Lung (tissue), 11 donors: ENCODE measurements at regions not wholly inside any gene's neighbourhood (a gene's known extent, or its start where the extent isn't known, plus 50 kb on each side); places are given as distances from the start of the nearest gene placed in this dataset.

ENCODE experiments used
- ATAC-seq: fragments of 200-7000 bp; cut with Tn5 transposase; one replicate; pipeline ENCODE4 v1.9.1; 2020; ENCODE audit warnings: moderate number of reproducible peaks; ENCODE audit not compliant: insufficient read depth, low FRiP score
- DNase-seq, 3 donors: peaks; one replicate each; pipeline ENCODE4 v3.0.0-alpha.2; 2013 to 2017
- H3K27ac ChIP-seq, 2 donors: one replicate each; pipeline ENCODE4 v1.5.1; 2013; ENCODE audit warnings: mild to moderate bottlenecking in 2 of 2, moderate library complexity in 2 of 2, control low read depth in 1 of 2, inconsistent platforms in 1 of 2, low read depth in 1 of 2, low read length in 1 of 2
- H3K27me3 ChIP-seq, 3 donors: one replicate each; pipeline ENCODE4 v1.5.1; 2013; ENCODE audit warnings: low read length in 2 of 3; ENCODE audit not compliant: control insufficient read depth in 3 of 3, insufficient read depth in 3 of 3
- H3K36me3 ChIP-seq, 4 donors: one replicate each; pipeline ENCODE4 v1.5.1; 2013; ENCODE audit warnings: low read length in 4 of 4, mild to moderate bottlenecking in 1 of 4, moderate library complexity in 1 of 4; ENCODE audit not compliant: control insufficient read depth in 4 of 4, insufficient read depth in 4 of 4
- H3K4me1 ChIP-seq, 5 donors: one replicate each; pipeline ENCODE4 v1.5.1; 2013; ENCODE audit warnings: low read length in 5 of 5, mild to moderate bottlenecking in 2 of 5, moderate library complexity in 1 of 5; ENCODE audit not compliant: control insufficient read depth in 5 of 5, insufficient read depth in 5 of 5
- H3K4me3 ChIP-seq: one replicate; pipeline ENCODE4 v1.5.1; 2013; ENCODE audit warnings: mild to moderate bottlenecking, control low read depth, moderate library complexity
- H3K9ac ChIP-seq, 2 donors: one replicate each; pipeline ENCODE4 v1.5.1; 2013; ENCODE audit warnings: low read length in 2 of 2, control low read depth in 1 of 2; ENCODE audit not compliant: insufficient read depth in 1 of 2
- H3K9me3 ChIP-seq, 4 donors: one replicate each; pipeline ENCODE4 v1.5.1; 2013; ENCODE audit warnings: low read length in 3 of 4, mild to moderate bottlenecking in 1 of 4, moderate library complexity in 1 of 4; ENCODE audit not compliant: control insufficient read depth in 4 of 4, insufficient read depth in 3 of 4
- CTCF ChIP-seq: IDR thresholded peaks from 2 replicates; pipeline ENCODE4 v1.5.1; 2012; ENCODE audit warnings: mild to moderate bottlenecking; ENCODE audit errors: control extremely low read depth, extremely low read depth
- WGBS, 2 donors: extraction: QIAGEN DNeasy Blood & Tissue Kit; methylation state at CpG; one replicate each; pipeline ENCODE4 v1.1.7; 2013; 5-methylcytosine and 5-hydroxymethylcytosine counted together
- donor health status: control.
- donor health status: control.
- donor health status: Bipolar disorder and iron deficiency.
- donor health status: healthy.
- donor health status: DM: yes; HTN: yes; CAD: no.

GRCh38 chr20:56989516-56989915 lies 276.9 kb downstream of the BMP7 start:
- peaks cover 0 to 4% (median 0%) of the 10 kb centered on the region in 3 donors for H3K27me3 ChIP-seq
- WGBS, 2 donors = 85 to 88% methylated on average over 3 of the region's 3 CpGs
- H3K4me3 ChIP-seq = no peak overlapping the region
- H3K36me3 ChIP-seq = no peaks in the 10 kb centered on the region
- no peak for TF ChIP-seq CTCF
- no peak overlapping the region for H3K27ac ChIP-seq
- no peak for DNase-seq
- H3K4me1 ChIP-seq = peaks cover 0 to 3% (median 0%) of the 10 kb centered on the region in 5 donors
- no peak overlapping the region for H3K9ac ChIP-seq
- no peak for ATAC-seq
- peaks cover 0 to 8% (median 5%) of the 10 kb centered on the region in 4 donors for H3K9me3 ChIP-seq

GRCh38 chr20:56993020-56993559 lies 273.4 kb downstream of the BMP7 start:
- no peak for TF ChIP-seq CTCF
- Histone ChIP-seq H3K4me3 (no peak overlapping the region), H3K27ac (no peak overlapping the region), H3K4me1 (peaks cover 0 to 3% (median 0%) of the 10 kb centered on the region in 5 donors), H3K9me3 (peaks cover 0 to 3% (median 0%) of the 10 kb centered on the region in 4 donors), H3K9ac (no peak overlapping the region), H3K36me3 (no peaks in the 10 kb centered on the region), H3K27me3 (peaks cover 0 to 4% (median 0%) of the 10 kb centered on the region in 3 donors)
- ATAC-seq = no peak
- DNase-seq = no peak
- WGBS, 2 donors = 84 to 91% methylated on average over 3 of the region's 3 CpGs

DNA sequence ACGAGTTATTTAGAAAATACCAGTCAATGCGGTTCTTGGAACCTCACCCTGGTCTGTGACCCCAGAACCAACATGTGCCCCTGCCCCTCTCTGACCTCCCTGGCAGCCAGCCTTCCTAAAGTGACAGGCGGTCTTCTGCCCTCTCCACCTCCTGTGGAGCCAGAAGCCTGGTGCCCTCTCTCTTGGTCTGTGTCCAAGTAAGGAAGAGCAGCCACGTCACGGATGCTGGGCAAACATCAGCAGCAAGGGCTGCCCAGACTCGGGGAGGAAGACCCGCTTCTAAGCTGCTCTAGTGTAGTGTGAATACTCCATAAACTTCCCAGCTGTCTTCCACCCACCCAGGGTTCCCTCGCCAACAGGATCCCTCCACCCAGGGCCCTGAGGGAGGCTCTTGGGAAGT lies 272.4 kb downstream of the BMP7 start:
- H3K4me1 ChIP-seq = no peaks in the 10 kb centered on the region
- peaks cover 0 to 10% (median 2%) of the 10 kb centered on the region in 4 donors for H3K9me3 ChIP-seq
- DNase-seq (no peak), ATAC-seq (no peak)
- H3K4me3 ChIP-seq = no peak overlapping the region
- 63 to 68% methylated on average over 8 of the region's 8 CpGs for WGBS, 2 donors
- TF ChIP-seq CTCF = no peak
- peaks cover 0 to 4% (median 0%) of the 10 kb centered on the region in 3 donors for H3K27me3 ChIP-seq
- no peaks in the 10 kb centered on the region for H3K36me3 ChIP-seq
- H3K9ac ChIP-seq = no peak overlapping the region
- H3K27ac ChIP-seq = no peak overlapping the region

DNA sequence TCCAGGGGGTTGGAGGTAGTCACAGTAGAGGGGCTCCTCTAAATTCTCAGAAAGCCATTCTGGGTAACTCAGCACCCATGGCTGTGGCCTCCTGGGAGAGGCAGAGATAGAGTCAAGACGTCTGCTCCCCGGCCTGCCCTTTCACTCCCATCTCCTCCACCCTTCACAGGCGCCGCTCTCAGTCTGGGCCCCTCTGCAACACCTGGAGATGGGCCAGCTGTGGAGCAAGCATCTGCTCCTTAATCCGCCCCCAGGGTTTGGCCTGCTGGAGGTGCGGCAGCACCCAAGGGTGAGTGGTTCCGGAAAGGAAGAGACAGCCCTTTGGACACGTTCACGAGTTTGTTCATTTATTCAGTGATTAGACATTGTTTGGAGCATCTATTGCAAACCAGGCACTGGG lies 271.3 kb downstream of the BMP7 start:
- 76 to 84% methylated on average over 9 of the region's 9 CpGs for whole genome bisulfite sequencing, 2 donors
- H3K9ac ChIP-seq = no peak overlapping the region
- TF ChIP-seq CTCF = no peak
- H3K4me1 ChIP-seq = no peaks in the 10 kb centered on the region
- peaks cover 0 to 16% (median 2%) of the 10 kb centered on the region in 4 donors for H3K9me3 ChIP-seq
- no peaks in the 10 kb centered on the region for H3K27me3 ChIP-seq
- DNase-seq = no peak
- peak; percentile 2 for ATAC-seq
- H3K4me3 ChIP-seq = no peak overlapping the region
- H3K36me3 ChIP-seq = no peaks in the 10 kb centered on the region
- H3K27ac ChIP-seq = no peak overlapping the region
